HEK293 (cell line): ENCODE measurements at regions not wholly inside any gene's neighbourhood (a gene's known extent, or its start where the extent isn't known, plus 50 kb on each side); places are given as distances from the start of the nearest gene placed in this dataset.

Experiments used
- ZNF366 ChIP-seq: fragments of 450-650 bp; formaldehyde crosslinking; conservative IDR thresholded peaks from 2 replicates; pipeline ENCODE4 v1.5.1; 2016; ENCODE audit warnings: missing biosample characterization, missing genetic modification characterization
- ZNF768 ChIP-seq: fragments of 450-650 bp; formaldehyde crosslinking; IDR thresholded peaks from 2 replicates; pipeline ENCODE4 v1.5.1; 2018; ENCODE audit warnings: missing biosample characterization, mild to moderate bottlenecking, missing genetic modification characterization
- TF ChIP-seq, protein P1 (sequence below): fragments of 450-650 bp; formaldehyde crosslinking; IDR thresholded peaks from 2 replicates; pipeline ENCODE4 v1.5.1; 2016; ENCODE audit warnings: missing biosample characterization, missing genetic modification characterization
- TF ChIP-seq, protein P2 (sequence below): fragments of 450-650 bp; formaldehyde crosslinking; IDR thresholded peaks from 2 replicates; pipeline ENCODE4 v1.5.1; 2016; ENCODE audit warnings: missing biosample characterization, missing genetic modification characterization, low read depth
- TF ChIP-seq, protein P3 (sequence below): fragments of 450-650 bp; formaldehyde crosslinking; IDR thresholded peaks from 2 replicates; pipeline ENCODE4 v1.5.0; 2017; ENCODE audit warnings: missing biosample characterization, missing genetic modification characterization, borderline replicate concordance

DNA sequence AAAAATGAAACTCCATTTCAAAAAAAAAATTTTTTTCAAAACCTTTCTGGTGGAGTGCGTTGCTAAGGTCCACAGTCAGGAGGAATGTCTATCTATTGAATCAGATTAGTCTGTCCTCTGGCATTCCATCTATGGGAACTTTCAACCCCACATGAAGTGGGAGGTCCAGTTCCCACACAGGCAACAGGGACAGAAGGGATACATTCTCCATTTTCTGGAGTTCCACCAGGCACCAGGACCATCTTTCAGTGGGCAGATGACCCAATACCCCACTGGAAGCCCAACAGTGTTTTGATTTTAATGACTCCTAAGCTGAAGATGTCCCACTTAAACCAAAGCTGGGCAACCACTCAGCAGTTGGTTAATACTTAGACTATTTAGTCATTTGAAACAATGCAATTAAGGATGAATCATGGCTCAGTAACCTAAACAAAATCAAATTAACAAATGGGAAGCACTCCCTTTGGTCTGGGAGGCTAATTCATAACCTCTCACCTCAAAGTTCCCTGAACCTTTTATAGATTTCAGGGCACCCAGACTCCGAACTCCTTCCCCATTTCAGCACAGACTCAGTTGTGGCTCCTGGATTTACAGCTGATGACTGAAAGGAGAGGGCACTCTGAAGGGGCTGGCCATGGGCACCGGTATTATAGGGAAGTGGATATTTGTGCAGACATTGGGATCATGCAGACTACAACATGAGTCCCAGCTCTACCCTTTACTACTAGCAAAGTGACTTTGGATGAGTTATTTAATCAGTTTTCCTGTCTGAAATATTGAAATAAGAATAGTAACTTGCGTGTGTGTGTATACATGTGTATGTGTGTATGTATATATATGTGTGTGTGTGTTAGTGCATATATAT is 264.3 kb upstream of the LRTM1 start:
- TF ChIP-seq, protein P1, sequence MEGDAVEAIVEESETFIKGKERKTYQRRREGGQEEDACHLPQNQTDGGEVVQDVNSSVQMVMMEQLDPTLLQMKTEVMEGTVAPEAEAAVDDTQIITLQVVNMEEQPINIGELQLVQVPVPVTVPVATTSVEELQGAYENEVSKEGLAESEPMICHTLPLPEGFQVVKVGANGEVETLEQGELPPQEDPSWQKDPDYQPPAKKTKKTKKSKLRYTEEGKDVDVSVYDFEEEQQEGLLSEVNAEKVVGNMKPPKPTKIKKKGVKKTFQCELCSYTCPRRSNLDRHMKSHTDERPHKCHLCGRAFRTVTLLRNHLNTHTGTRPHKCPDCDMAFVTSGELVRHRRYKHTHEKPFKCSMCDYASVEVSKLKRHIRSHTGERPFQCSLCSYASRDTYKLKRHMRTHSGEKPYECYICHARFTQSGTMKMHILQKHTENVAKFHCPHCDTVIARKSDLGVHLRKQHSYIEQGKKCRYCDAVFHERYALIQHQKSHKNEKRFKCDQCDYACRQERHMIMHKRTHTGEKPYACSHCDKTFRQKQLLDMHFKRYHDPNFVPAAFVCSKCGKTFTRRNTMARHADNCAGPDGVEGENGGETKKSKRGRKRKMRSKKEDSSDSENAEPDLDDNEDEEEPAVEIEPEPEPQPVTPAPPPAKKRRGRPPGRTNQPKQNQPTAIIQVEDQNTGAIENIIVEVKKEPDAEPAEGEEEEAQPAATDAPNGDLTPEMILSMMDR (tag by site-specific recombination): no peak
- no peak for TF ChIP-seq ZNF768 (tag by site-specific recombination)
- TF ChIP-seq, protein P2, sequence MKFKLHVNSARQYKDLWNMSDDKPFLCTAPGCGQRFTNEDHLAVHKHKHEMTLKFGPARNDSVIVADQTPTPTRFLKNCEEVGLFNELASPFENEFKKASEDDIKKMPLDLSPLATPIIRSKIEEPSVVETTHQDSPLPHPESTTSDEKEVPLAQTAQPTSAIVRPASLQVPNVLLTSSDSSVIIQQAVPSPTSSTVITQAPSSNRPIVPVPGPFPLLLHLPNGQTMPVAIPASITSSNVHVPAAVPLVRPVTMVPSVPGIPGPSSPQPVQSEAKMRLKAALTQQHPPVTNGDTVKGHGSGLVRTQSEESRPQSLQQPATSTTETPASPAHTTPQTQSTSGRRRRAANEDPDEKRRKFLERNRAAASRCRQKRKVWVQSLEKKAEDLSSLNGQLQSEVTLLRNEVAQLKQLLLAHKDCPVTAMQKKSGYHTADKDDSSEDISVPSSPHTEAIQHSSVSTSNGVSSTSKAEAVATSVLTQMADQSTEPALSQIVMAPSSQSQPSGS (tag by site-specific recombination): no peak
- no peak for TF ChIP-seq ZNF366 (tag by site-specific recombination)
- TF ChIP-seq, protein P3, sequence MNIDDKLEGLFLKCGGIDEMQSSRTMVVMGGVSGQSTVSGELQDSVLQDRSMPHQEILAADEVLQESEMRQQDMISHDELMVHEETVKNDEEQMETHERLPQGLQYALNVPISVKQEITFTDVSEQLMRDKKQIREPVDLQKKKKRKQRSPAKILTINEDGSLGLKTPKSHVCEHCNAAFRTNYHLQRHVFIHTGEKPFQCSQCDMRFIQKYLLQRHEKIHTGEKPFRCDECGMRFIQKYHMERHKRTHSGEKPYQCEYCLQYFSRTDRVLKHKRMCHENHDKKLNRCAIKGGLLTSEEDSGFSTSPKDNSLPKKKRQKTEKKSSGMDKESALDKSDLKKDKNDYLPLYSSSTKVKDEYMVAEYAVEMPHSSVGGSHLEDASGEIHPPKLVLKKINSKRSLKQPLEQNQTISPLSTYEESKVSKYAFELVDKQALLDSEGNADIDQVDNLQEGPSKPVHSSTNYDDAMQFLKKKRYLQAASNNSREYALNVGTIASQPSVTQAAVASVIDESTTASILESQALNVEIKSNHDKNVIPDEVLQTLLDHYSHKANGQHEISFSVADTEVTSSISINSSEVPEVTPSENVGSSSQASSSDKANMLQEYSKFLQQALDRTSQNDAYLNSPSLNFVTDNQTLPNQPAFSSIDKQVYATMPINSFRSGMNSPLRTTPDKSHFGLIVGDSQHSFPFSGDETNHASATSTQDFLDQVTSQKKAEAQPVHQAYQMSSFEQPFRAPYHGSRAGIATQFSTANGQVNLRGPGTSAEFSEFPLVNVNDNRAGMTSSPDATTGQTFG (tag by site-specific recombination): no peak
